Heart left ventricle (tissue), 16 donors: ENCODE measurements at regions not wholly inside any gene's neighbourhood (a gene's known extent, or its start where the extent isn't known, plus 50 kb on each side); places are given as distances from the start of the nearest gene placed in this dataset.

Experiments used
- ATAC-seq, 4 donors: fragments of 200-7000 bp; cut with Tn5 transposase; one replicate each; pipeline ENCODE4 v1.9.1; 2020 to 2022; ENCODE audit warnings: moderate library complexity in 4 of 4, mild to moderate bottlenecking in 3 of 4, moderate number of reproducible peaks in 1 of 4
- DNase-seq, 5 donors: peaks; one replicate each; pipeline ENCODE4 v3.0.0-alpha.2; 2020
- H3K27ac ChIP-seq, 12 donors: fragments of 200-600 bp; sonication (generic) in 4 of 12; one replicate each; pipeline versions ENCODE4 v1.5.0 to v1.8.0; 2016 to 2022; ENCODE audit warnings: mild to moderate bottlenecking in 2 of 12
- H3K27me3 ChIP-seq, 9 donors: fragments of 200-600 bp; sonication (generic) in 2 of 9; one replicate each; pipeline versions ENCODE4 v1.5.1 to v1.8.0; 2016 to 2022; ENCODE audit warnings: mild to moderate bottlenecking in 3 of 9
- H3K36me3 ChIP-seq, 9 donors: fragments of 200-600 bp; sonication (generic) in 2 of 9; one replicate each; pipeline versions ENCODE4 v1.5.0 to v1.8.0; 2018 to 2022; ENCODE audit warnings: mild to moderate bottlenecking in 2 of 9
- H3K4me1 ChIP-seq, 12 donors: fragments of 200-600 bp; sonication (generic) in 4 of 12; one replicate each; pipeline versions ENCODE4 v1.5.0 to v1.8.0; 2016 to 2022; ENCODE audit warnings: mild to moderate bottlenecking in 3 of 12
- H3K4me3 ChIP-seq, 12 donors: fragments of 200-600 bp; sonication (generic) in 4 of 12; one replicate each; pipeline versions ENCODE4 v1.5.0 to v1.8.0; 2017 to 2022; ENCODE audit warnings: mild to moderate bottlenecking in 9 of 12, moderate library complexity in 4 of 12
- H3K9me3 ChIP-seq, 12 donors: fragments of 200-600 bp; sonication (generic) in 4 of 12; one replicate each; pipeline versions ENCODE4 v1.5.0 to v1.8.0; 2016 to 2022; ENCODE audit warnings: mild to moderate bottlenecking in 1 of 12
- POLR2A ChIP-seq, 2 donors: fragments of 450-650 bp; IDR thresholded peaks; one replicate each; pipeline ENCODE4 v1.6.1; 2017; ENCODE audit warnings: antibody characterized with exemption in 2 of 2, mild to moderate bottlenecking in 2 of 2, moderate library complexity in 2 of 2
- WGBS, 4 donors: extraction: QIAGEN DNeasy Blood & Tissue Kit in 2 of 4; methylation state at CpG; one replicate each; pipeline versions ENCODE4 v1.1.5 to v1.1.7; 2013 to 2018; 5-methylcytosine and 5-hydroxymethylcytosine counted together
- intact Hi-C, 10 donors: fragments of 100-400 bp; cut with DNase I; formaldehyde crosslinking; loops; one replicate each; pipeline versions ENCODE4 v1.11.1 to v1.14.2; 2022
- TF ChIP-seq, protein P1 (sequence below), 12 donors: fragments of 200-600 bp; sonication (generic) in 4 of 12; IDR thresholded peaks; one replicate each; pipeline versions ENCODE4 v1.5.0 to v1.8.0; 2018 to 2022; ENCODE audit warnings: antibody characterized with exemption in 12 of 12, mild to moderate bottlenecking in 5 of 12
- donor health status: ischemic (EF 13 %, LVEDD 7.1; RV severe dilation, severe dysfunction).
- donor health status: healthy with polysubstance abuse.
- donor health status: DM: no; HTN: yes; CAD: no.
- donor health status: DM: no; HTN: no; CAD: no.
- donor health status: ischemic (EF 25% LVEDD 6.9; RV normal size, moderate dysfunction).
- donor health status: ischemic (EF 25% LVEDD 5.7; RV mildly dilated, moderate dysfunction).
- donor health status: healthy.
- donor health status: DM: yes; HTN: yes; CAD: no.
- donor health status: ischemic (EF 35%, LVEDD 5.7; RV mildly dilated, moderate dysfunction).
- donor health status: nonischemic (EF 11% LVEDD 7.7; RV severe dilation, severe dysfunction).
- donor health status: DM: yes; HTN: yes; CAD: no.
- donor health status: PGD.
- donor health status: ischemic (EF 29% LVEDD 5.4; RV normal size, mild dysfunction).
- donor health status: nonischemic (EF 23%, LVEDD 6.1; RV moderate dilation, normal function).

DNA sequence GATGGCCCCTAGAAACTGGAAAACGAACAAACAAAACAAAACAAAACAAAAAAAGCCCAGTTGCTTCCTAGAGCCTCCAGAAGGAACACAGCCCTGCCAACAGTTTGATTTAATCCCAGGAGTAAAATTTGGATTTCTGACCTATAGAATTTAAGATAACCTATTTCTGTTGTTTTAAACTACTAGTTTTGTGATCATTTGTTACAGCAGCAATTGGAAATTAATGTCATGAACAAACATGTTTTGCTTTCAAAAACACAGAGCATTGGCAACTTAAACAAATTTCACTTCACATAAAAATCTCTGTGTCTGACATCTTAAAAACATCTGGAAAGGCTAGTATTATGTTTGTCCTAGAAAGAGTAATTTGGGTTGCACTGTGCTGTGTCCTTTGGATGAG, 437.3 kb downstream of the METTL15 start:
- no peak overlapping the region for H3K27ac ChIP-seq
- no peak for ATAC-seq
- H3K27me3 ChIP-seq = no peaks in the 10 kb centered on the region
- H3K4me3 ChIP-seq = no peak overlapping the region
- TF ChIP-seq POLR2A (IDR thresholded peaks at IDR 0.05) = no peak
- TF ChIP-seq, protein P1, sequence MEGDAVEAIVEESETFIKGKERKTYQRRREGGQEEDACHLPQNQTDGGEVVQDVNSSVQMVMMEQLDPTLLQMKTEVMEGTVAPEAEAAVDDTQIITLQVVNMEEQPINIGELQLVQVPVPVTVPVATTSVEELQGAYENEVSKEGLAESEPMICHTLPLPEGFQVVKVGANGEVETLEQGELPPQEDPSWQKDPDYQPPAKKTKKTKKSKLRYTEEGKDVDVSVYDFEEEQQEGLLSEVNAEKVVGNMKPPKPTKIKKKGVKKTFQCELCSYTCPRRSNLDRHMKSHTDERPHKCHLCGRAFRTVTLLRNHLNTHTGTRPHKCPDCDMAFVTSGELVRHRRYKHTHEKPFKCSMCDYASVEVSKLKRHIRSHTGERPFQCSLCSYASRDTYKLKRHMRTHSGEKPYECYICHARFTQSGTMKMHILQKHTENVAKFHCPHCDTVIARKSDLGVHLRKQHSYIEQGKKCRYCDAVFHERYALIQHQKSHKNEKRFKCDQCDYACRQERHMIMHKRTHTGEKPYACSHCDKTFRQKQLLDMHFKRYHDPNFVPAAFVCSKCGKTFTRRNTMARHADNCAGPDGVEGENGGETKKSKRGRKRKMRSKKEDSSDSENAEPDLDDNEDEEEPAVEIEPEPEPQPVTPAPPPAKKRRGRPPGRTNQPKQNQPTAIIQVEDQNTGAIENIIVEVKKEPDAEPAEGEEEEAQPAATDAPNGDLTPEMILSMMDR (IDR thresholded peaks at IDR 0.05) = no peak
- DNase-seq = no peak
- H3K4me1 ChIP-seq = no peaks in the 10 kb centered on the region
- no peaks in the 10 kb centered on the region for H3K9me3 ChIP-seq
- intact Hi-C loops = no loop called here
- WGBS, 4 donors = 35 to 60% (median 40%) methylated on average over 1 of the region's 1 CpG
- no peaks in the 10 kb centered on the region for H3K36me3 ChIP-seq

DNA sequence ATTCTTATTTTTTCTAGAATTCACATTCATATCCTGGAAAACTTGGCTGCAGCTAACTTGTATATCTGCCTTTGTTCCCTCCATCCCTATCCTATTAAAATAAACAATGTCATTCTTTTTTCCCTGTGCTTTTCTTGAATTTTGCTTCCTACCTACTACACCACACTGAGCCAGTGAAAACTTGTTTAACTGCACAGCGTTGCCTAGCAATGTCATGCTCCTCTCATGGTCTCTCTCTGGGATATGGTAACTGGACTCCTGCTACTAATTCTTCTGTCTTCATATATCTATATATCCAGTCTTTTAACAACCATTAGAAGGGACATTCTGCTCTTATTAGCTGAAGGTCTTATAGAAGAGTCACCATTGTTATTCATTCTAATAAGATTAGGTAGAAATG, 434.4 kb downstream of the METTL15 start:
- TF ChIP-seq, protein P1 (IDR thresholded peaks at IDR 0.05) = no peak
- no peak for TF ChIP-seq POLR2A (IDR thresholded peaks at IDR 0.05)
- WGBS, 4 donors = 80 to 94% (median 86%) methylated on average over 1 of the region's 1 CpG
- no peak for ATAC-seq
- Histone ChIP-seq H3K36me3 (no peaks in the 10 kb centered on the region), H3K4me3 (no peak overlapping the region), H3K27me3 (no peaks in the 10 kb centered on the region), H3K27ac (no peak overlapping the region), H3K9me3 (no peaks in the 10 kb centered on the region), H3K4me1 (no peaks in the 10 kb centered on the region)
- intact Hi-C loops = no loop called here
- no peak for DNase-seq

DNA sequence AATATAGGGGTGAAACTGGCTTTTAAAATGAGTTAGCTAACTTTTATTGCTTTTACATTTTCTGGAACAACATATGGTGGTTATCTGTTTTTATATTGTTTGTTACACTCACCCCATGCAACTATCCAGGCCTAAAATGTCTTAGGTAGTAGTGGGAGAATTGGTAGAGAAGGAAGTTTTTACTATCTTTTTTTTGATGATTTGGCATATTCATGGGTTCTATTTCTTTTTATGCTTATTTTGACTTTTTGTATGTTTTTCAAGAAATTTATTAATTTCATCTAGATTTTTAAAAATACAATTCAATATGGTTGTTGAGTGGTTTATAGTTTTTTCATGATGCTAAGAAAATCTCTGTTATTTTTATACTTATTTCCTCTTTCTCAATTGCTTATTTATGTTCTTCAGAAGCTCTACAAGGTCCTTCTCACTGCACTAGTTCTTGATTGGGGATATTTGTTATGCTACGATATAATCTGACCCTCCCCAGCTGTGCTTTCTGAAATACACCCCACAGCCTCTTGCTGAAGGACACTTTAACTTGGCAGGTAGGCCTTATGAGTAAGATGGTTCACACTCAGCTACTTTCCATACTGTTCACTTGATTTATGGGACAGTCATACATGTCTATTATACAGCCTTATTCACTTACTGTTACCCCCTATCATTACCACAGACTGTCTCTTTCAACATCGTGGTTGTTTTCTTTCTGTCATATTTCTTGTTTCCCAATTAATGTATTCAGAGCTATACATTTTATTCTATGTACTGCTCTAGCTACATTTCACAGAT, 431.2 kb downstream of the METTL15 start:
- H3K27me3 ChIP-seq = no peaks in the 10 kb centered on the region
- H3K9me3 ChIP-seq = no peaks in the 10 kb centered on the region
- DNase-seq (no peak), ATAC-seq (no peak)
- intact Hi-C loops = no loop called here
- no peaks in the 10 kb centered on the region for H3K4me1 ChIP-seq
- no peaks in the 10 kb centered on the region for H3K36me3 ChIP-seq
- H3K27ac ChIP-seq = no peak overlapping the region
- 81 to 93% (median 88%) methylated on average over 2 of the region's 2 CpGs for WGBS, 4 donors
- no peak overlapping the region for H3K4me3 ChIP-seq
- no peak for TF ChIP-seq POLR2A (IDR thresholded peaks at IDR 0.05)
- TF ChIP-seq, protein P1 (IDR thresholded peaks at IDR 0.05) = no peak

DNA sequence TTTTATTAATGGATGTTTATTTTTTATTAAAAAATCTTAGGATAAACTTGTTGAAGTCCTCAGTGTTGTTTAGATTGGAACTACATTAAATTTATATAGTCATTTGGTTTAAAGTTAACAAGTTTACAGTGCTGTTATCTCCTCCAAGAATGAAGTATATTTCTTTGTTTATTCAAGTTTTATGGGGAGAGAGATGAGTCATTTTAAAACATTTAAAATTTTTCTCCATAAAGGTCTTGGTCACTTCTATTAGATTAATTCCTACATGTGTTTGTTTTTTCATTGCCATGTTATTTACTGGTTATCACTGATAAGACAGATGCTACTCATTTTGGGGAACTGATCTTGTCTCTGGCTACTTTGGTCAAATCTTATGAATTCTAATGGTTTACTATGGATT, 429.6 kb downstream of the METTL15 start:
- Histone ChIP-seq H3K4me1 (no peaks in the 10 kb centered on the region), H3K4me3 (no peak overlapping the region), H3K9me3 (no peaks in the 10 kb centered on the region), H3K27me3 (no peaks in the 10 kb centered on the region), H3K36me3 (no peaks in the 10 kb centered on the region), H3K27ac (no peak overlapping the region)
- TF ChIP-seq, protein P1 (IDR thresholded peaks at IDR 0.05) = no peak
- TF ChIP-seq POLR2A (IDR thresholded peaks at IDR 0.05) = no peak
- ATAC-seq = no peak
- no peak for DNase-seq
- intact Hi-C loops = no loop called here
